Keratinocyte (primary cell): ENCODE measurements at regions not wholly inside any gene's neighbourhood (a gene's known extent, or its start where the extent isn't known, plus 50 kb on each side); places are given as distances from the start of the nearest gene placed in this dataset.

Source experiments
- DNase-seq: peaks from one replicate; pipeline ENCODE4 v3.0.0-alpha.2; 2011; ENCODE audit warnings: low read depth, missing footprints, low spot score
- FAIRE-seq: peaks from 2 replicates; lab custom pipeline; 2011; peaks lifted over from hg19 to GRCh38; lab: Jason Lieb, UNC
- H2AFZ ChIP-seq: 2 replicates; pipeline ENCODE4 v1.6.0; 2012; ENCODE audit warnings: low read length, control low read depth, inconsistent platforms; ENCODE audit not compliant: control insufficient read depth
- H3K27ac ChIP-seq: 2 replicates; pipeline ENCODE4 v1.5.1; 2011; ENCODE audit warnings: low read length; ENCODE audit not compliant: control insufficient read depth, insufficient read depth
- H3K27me3 ChIP-seq: 3 replicates; pipeline ENCODE4 v1.6.0; 2011; ENCODE audit warnings: low read length; ENCODE audit not compliant: control insufficient read depth, insufficient read depth; ENCODE audit errors: extremely low read depth
- H3K36me3 ChIP-seq, 2 experiments: 2 replicates in 1 of 2; 3 replicates in 1 of 2; pipeline ENCODE4 v1.5.1; 2011; ENCODE audit warnings: low read length in 2 of 2, mild to moderate bottlenecking in 1 of 2; ENCODE audit not compliant: control insufficient read depth in 2 of 2, insufficient read depth in 2 of 2; ENCODE audit errors: extremely low read depth in 1 of 2
- H3K4me1 ChIP-seq: 3 replicates; pipeline ENCODE4 v1.5.1; 2011; ENCODE audit warnings: low read length; ENCODE audit not compliant: control insufficient read depth, insufficient read depth; ENCODE audit errors: extremely low read depth
- H3K4me2 ChIP-seq: 3 replicates; pipeline ENCODE4 v1.6.0; 2011; ENCODE audit warnings: low read depth, low read length; ENCODE audit not compliant: control insufficient read depth, insufficient read depth; ENCODE audit errors: extremely low read depth
- H3K4me3 ChIP-seq, 3 experiments: fragments of 200-600 bp in 1 of 3; sonication (generic) in 1 of 3; 2 replicates in 2 of 3; 3 replicates in 1 of 3; pipeline ENCODE4 v1.5.1; 2011 to 2016; ENCODE audit warnings: low read length in 3 of 3, mild to moderate bottlenecking in 3 of 3, control low read depth in 2 of 3, inconsistent platforms in 1 of 3, low read depth in 1 of 3, mixed read lengths in 1 of 3, mixed run types in 1 of 3, moderate library complexity in 1 of 3; ENCODE audit not compliant: control insufficient read depth in 2 of 3, insufficient read depth in 2 of 3; ENCODE audit errors: extremely low read depth in 1 of 3
- H3K79me2 ChIP-seq: 2 replicates; pipeline ENCODE4 v1.6.0; 2012; ENCODE audit warnings: low read length; ENCODE audit not compliant: control insufficient read depth, insufficient read depth
- H3K9ac ChIP-seq: 3 replicates; pipeline ENCODE4 v1.6.0; 2011; ENCODE audit warnings: low read length; ENCODE audit not compliant: control insufficient read depth, insufficient read depth; ENCODE audit errors: extremely low read depth
- H3K9me1 ChIP-seq: 3 replicates; pipeline ENCODE4 v1.6.0; 2011; ENCODE audit warnings: low read length; ENCODE audit not compliant: control insufficient read depth, insufficient read depth; ENCODE audit errors: extremely low read depth
- H3K9me3 ChIP-seq: 2 replicates; pipeline ENCODE4 v1.5.1; 2012; ENCODE audit warnings: low read depth, low read length; ENCODE audit not compliant: control insufficient read depth
- H4K20me1 ChIP-seq: 3 replicates; pipeline ENCODE4 v1.6.0; 2011; ENCODE audit warnings: low read length; ENCODE audit not compliant: control insufficient read depth, insufficient read depth; ENCODE audit errors: extremely low read depth
- CTCF ChIP-seq, 3 experiments: IDR thresholded peaks in 1 of 3; conservative IDR thresholded peaks in 1 of 3; optimal IDR thresholded peaks in 1 of 3; 2 replicates in 2 of 3; 3 replicates in 1 of 3; pipeline versions ENCODE3 to v1.5.1; 2011; ENCODE audit warnings: low read length in 3 of 3, mild to moderate bottlenecking in 3 of 3, moderate library complexity in 2 of 3, control low read depth in 1 of 3, inconsistent platforms in 1 of 3; ENCODE audit not compliant: insufficient read depth in 2 of 3; ENCODE audit errors: extremely low read depth in 1 of 3
- EZH2 ChIP-seq: IDR thresholded peaks from one replicate; pipeline ENCODE4 v1.6.1; 2012; ENCODE audit warnings: inconsistent platforms, mild to moderate bottlenecking, low read length, moderate library complexity
- dilution Hi-C: fragments of 300-500 bp; cut with MboI; formaldehyde crosslinking; loops from one replicate; pipeline ENCODE4 v1.7.0; 2020; ENCODE audit warnings: low sequenced_read_pairs; ENCODE audit not compliant: extremely low pct_ligation_motif_present

GRCh38 chr18:67367540-67367939 is 149.0 kb downstream of the DSEL start:
- Histone ChIP-seq H3K9ac (no peak overlapping the region), H3K9me1 (no peaks in the 10 kb centered on the region), H3K4me3 (no peak overlapping the region), H3K4me1 (no peaks in the 10 kb centered on the region), H4K20me1 (no peaks in the 10 kb centered on the region), H3K79me2 (no peaks in the 10 kb centered on the region), H3K9me3 (no peaks in the 10 kb centered on the region), H3K27me3 (no peaks in the 10 kb centered on the region), H3K27ac (no peak overlapping the region), H3K4me2 (no peak overlapping the region), H3K36me3 (no peaks in the 10 kb centered on the region), H2AFZ (no peak overlapping the region)
- peak; percentile 15 for DNase-seq
- no peak for TF ChIP-seq EZH2
- no peak for TF ChIP-seq CTCF (optimal IDR thresholded peaks at IDR 0.05 in 1 of 3, IDR thresholded peaks at IDR 0.05 in 1 of 3, conservative IDR thresholded peaks at IDR 0.05 in 1 of 3; ENCODE audit: extremely low read depth in 1 of 3, insufficient read depth in 2 of 3, low read length in 3 of 3)
- FAIRE-seq, result no peak
- dilution Hi-C loops, result no loop called here

- H3K4me1 ChIP-seq, result peaks cover 5% of the 10 kb centered on the region
- FAIRE-seq (no peak), DNase-seq (no peak)
- H4K20me1 ChIP-seq, result no peaks in the 10 kb centered on the region
- no peaks in the 10 kb centered on the region for H3K9me1 ChIP-seq
- H3K9me3 ChIP-seq, result no peaks in the 10 kb centered on the region
- H2AFZ ChIP-seq, result no peak overlapping the region
- dilution Hi-C loops, result no loop called here
- no peak overlapping the region for H3K4me2 ChIP-seq
- no peak overlapping the region for H3K27ac ChIP-seq
- H3K9ac ChIP-seq, result no peak overlapping the region
- TF ChIP-seq EZH2 (no peak), CTCF (optimal IDR thresholded peaks at IDR 0.05 in 1 of 3, IDR thresholded peaks at IDR 0.05 in 1 of 3, conservative IDR thresholded peaks at IDR 0.05 in 1 of 3; ENCODE audit: extremely low read depth in 1 of 3, insufficient read depth in 2 of 3, low read length in 3 of 3) (no peak)
- H3K4me3 ChIP-seq, result no peak overlapping the region
- H3K27me3 ChIP-seq, result no peaks in the 10 kb centered on the region
- no peaks in the 10 kb centered on the region for H3K36me3 ChIP-seq
- no peaks in the 10 kb centered on the region for H3K79me2 ChIP-seq
Measured at GRCh38 chr18:67363694-67364093, 152.8 kb downstream of the DSEL start.
